ENCODE measurements at regions not wholly inside any gene's neighbourhood (a gene's known extent, or its start where the extent isn't known, plus 50 kb on each side); places are given as distances from the start of the nearest gene placed in this dataset.

GRCh38 chr6:155695495-155695894 lies 239.9 kb upstream of the NOX3 start:
- no peak for TF ChIP-seq CTCF (IDR thresholded peaks at IDR 0.05; ENCODE audit: low read length)
- no peak for TF ChIP-seq EZH2 (optimal IDR thresholded peaks at IDR 0.05; ENCODE audit: low read depth, low read length)
- TF ChIP-seq EZH2phosphoT487 (IDR thresholded peaks at IDR 0.05; ENCODE audit: low read length), result no peak
